DOHH2 (cell line): ENCODE measurements at regions not wholly inside any gene's neighbourhood (a gene's known extent, or its start where the extent isn't known, plus 50 kb on each side); places are given as distances from the start of the nearest gene placed in this dataset.

Experiments
- H3F3A ChIP-seq: fragments of 200-600 bp; sonication (generic), shearing (Covaris generic); 2 replicates; pipeline ENCODE4 v1.6.0; 2016; ENCODE audit warnings: antibody characterized with exemption, mild to moderate bottlenecking; ENCODE audit not compliant: control insufficient read depth, insufficient read depth
- H3K27ac ChIP-seq: fragments of 200-600 bp; sonication (generic); 2 replicates; pipeline ENCODE4 v1.5.1; 2014; ENCODE audit warnings: low read depth, mild to moderate bottlenecking, low read length, moderate library complexity
- H3K27me3 ChIP-seq: fragments of 200-600 bp; sonication (generic); 2 replicates; pipeline ENCODE4 v1.6.1; 2014; ENCODE audit warnings: mild to moderate bottlenecking, low read length, mixed read lengths; ENCODE audit not compliant: control insufficient read depth
- H3K36me3 ChIP-seq: fragments of 200-600 bp; sonication (generic); 2 replicates; pipeline ENCODE4 v1.6.1; 2014; ENCODE audit warnings: mild to moderate bottlenecking, low read length, moderate library complexity, mixed read lengths; ENCODE audit not compliant: control insufficient read depth
- H3K4me1 ChIP-seq: fragments of 200-600 bp; sonication (generic); 2 replicates; pipeline ENCODE4 v1.6.1; 2014; ENCODE audit warnings: mild to moderate bottlenecking, low read length, mixed read lengths; ENCODE audit not compliant: control insufficient read depth
- H3K4me2 ChIP-seq: fragments of 200-600 bp; sonication (generic); 2 replicates; pipeline ENCODE4 v1.6.0; 2014; ENCODE audit warnings: mild to moderate bottlenecking, low read length, moderate library complexity
- H3K4me3 ChIP-seq: fragments of 200-600 bp; sonication (generic); 2 replicates; pipeline ENCODE4 v1.5.1; 2014; ENCODE audit warnings: mild to moderate bottlenecking, low read length, mixed read lengths
- H3K79me2 ChIP-seq: fragments of 200-600 bp; sonication (generic); 2 replicates; pipeline ENCODE4 v1.6.1; 2014; ENCODE audit warnings: mild to moderate bottlenecking, low read length, mixed read lengths; ENCODE audit not compliant: control insufficient read depth
- H3K9me2 ChIP-seq: fragments of 200-600 bp; sonication (generic); replicated peaks from 2 replicates; pipeline ENCODE4 v1.6.1; 2014; ENCODE audit warnings: mild to moderate bottlenecking, low read length, mixed read lengths; ENCODE audit not compliant: control insufficient read depth
- H3K9me3 ChIP-seq: fragments of 200-600 bp; sonication (generic); 2 replicates; pipeline ENCODE4 v1.6.1; 2014; ENCODE audit warnings: antibody characterized with exemption, low read length, mixed read lengths; ENCODE audit not compliant: control insufficient read depth, insufficient read depth
- H4K20me1 ChIP-seq: fragments of 200-600 bp; sonication (generic); 2 replicates; pipeline ENCODE4 v1.6.0; 2014; ENCODE audit warnings: low read depth, mild to moderate bottlenecking, antibody characterized with exemption, low read length, moderate library complexity; ENCODE audit not compliant: control insufficient read depth, insufficient read depth
- EZH2phosphoT487 ChIP-seq: fragments of 200-600 bp; sonication (generic); IDR thresholded peaks from 2 replicates; pipeline ENCODE4 v1.6.1; 2017; ENCODE audit warnings: borderline replicate concordance, mild to moderate bottlenecking, antibody characterized with exemption, low read length, moderate library complexity, mixed read lengths
- TF ChIP-seq, protein P1 (sequence below): fragments of 200-600 bp; sonication (generic); IDR thresholded peaks from one replicate; pipeline ENCODE4 v1.5.1; 2014; ENCODE audit warnings: antibody characterized with exemption, mild to moderate bottlenecking, low read depth, low read length; ENCODE audit not compliant: poor library complexity, severe bottlenecking

DNA sequence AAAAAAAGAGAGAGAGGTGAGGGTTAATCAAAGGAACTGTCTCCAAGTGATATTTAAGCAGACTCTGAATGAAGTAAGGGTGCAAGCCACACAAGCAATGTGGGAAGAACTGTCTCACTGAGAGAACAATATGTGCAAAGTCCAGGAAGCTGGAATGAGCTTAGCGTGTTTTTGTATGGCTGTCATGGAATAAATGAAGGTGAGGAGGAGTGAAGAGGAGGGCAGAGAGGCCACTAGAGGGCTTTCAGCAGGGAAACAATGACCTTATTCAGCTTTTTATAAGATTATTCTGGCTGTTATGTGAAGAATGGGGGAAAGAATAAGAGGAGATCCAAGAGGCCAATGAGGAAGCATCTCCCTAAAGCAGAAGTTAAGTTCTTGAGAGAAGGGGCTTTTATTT is 86.9 kb upstream of the COL8A1 start:
- Histone ChIP-seq H3K79me2 (no peaks in the 10 kb centered on the region), H3K36me3 (no peaks in the 10 kb centered on the region), H3K9me3 (no peaks in the 10 kb centered on the region), H3K27me3 (no peaks in the 10 kb centered on the region), H3K4me3 (no peak overlapping the region), H3K4me1 (no peaks in the 10 kb centered on the region), H4K20me1 (no peaks in the 10 kb centered on the region), H3K27ac (no peak overlapping the region), H3F3A (no peaks in the 10 kb centered on the region), H3K9me2 (no peaks in the 10 kb centered on the region), H3K4me2 (no peak overlapping the region)
- TF ChIP-seq, protein P1, sequence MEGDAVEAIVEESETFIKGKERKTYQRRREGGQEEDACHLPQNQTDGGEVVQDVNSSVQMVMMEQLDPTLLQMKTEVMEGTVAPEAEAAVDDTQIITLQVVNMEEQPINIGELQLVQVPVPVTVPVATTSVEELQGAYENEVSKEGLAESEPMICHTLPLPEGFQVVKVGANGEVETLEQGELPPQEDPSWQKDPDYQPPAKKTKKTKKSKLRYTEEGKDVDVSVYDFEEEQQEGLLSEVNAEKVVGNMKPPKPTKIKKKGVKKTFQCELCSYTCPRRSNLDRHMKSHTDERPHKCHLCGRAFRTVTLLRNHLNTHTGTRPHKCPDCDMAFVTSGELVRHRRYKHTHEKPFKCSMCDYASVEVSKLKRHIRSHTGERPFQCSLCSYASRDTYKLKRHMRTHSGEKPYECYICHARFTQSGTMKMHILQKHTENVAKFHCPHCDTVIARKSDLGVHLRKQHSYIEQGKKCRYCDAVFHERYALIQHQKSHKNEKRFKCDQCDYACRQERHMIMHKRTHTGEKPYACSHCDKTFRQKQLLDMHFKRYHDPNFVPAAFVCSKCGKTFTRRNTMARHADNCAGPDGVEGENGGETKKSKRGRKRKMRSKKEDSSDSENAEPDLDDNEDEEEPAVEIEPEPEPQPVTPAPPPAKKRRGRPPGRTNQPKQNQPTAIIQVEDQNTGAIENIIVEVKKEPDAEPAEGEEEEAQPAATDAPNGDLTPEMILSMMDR = peak; percentile 12
- TF ChIP-seq EZH2phosphoT487 = no peak

DNA sequence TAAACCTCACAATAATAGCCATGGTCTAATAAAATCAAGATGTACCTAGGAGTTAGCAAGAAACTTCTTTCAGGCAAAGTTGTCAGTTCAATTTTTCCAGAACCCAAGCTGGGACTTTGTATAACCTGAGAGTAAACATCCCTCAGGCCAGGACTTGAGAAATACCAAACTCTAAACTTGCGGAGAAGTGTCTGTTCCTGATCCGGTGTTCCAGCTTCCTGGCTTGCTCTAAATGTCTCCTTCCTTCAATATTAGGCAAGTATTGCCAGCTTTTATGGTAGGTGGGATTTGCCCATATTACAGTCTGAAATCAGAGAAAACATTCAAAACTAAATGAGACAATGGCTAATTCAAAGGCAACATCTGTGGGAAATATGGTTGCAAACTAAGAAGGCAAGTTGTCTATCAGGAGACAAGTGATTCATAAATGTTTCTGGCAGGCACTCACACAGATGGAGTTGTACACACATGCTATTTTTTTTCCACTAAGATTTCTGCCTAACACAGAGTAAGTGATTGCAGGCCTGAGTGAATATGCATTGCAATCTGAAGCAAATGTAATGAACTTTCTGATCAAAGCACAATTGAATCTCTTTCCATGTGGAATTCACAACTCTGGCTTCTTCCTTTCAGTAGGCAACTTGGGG is 88.3 kb upstream of the COL8A1 start:
- no peaks in the 10 kb centered on the region for H3F3A ChIP-seq
- H3K9me3 ChIP-seq = no peaks in the 10 kb centered on the region
- H3K4me3 ChIP-seq = no peak overlapping the region
- TF ChIP-seq EZH2phosphoT487 = no peak
- TF ChIP-seq, protein P1 = no peak
- no peaks in the 10 kb centered on the region for H3K27me3 ChIP-seq
- H3K4me1 ChIP-seq = no peaks in the 10 kb centered on the region
- H3K27ac ChIP-seq = no peak overlapping the region
- no peaks in the 10 kb centered on the region for H3K36me3 ChIP-seq
- H3K79me2 ChIP-seq = no peaks in the 10 kb centered on the region
- no peaks in the 10 kb centered on the region for H3K9me2 ChIP-seq
- H3K4me2 ChIP-seq = no peak overlapping the region
- H4K20me1 ChIP-seq = no peaks in the 10 kb centered on the region

DNA sequence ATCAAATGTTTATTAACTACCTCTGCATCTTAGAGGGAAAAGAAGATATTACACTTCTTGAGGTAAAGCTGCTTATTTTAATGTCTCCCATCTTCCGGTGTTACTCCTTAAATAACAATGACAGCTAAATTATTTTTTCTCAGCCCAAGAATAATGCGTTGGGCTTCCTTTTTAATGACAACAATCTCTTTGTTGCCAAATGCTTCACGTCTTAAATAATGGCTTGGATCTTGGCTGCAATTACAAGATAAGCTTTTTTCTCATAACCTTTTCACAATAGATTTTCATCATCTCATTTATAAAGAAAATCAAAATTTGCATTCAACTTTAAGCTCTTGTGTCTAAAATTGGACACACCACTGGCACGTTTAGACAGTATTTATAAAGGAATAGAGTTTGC is 89.2 kb upstream of the COL8A1 start:
- H4K20me1 ChIP-seq = no peaks in the 10 kb centered on the region
- no peaks in the 10 kb centered on the region for H3K9me2 ChIP-seq
- no peak overlapping the region for H3K4me2 ChIP-seq
- no peaks in the 10 kb centered on the region for H3K9me3 ChIP-seq
- H3F3A ChIP-seq = no peaks in the 10 kb centered on the region
- H3K36me3 ChIP-seq = no peaks in the 10 kb centered on the region
- TF ChIP-seq, protein P1 = no peak
- no peak for TF ChIP-seq EZH2phosphoT487
- H3K27me3 ChIP-seq = no peaks in the 10 kb centered on the region
- no peak overlapping the region for H3K27ac ChIP-seq
- no peak overlapping the region for H3K4me3 ChIP-seq
- H3K4me1 ChIP-seq = no peaks in the 10 kb centered on the region
- no peaks in the 10 kb centered on the region for H3K79me2 ChIP-seq

DNA sequence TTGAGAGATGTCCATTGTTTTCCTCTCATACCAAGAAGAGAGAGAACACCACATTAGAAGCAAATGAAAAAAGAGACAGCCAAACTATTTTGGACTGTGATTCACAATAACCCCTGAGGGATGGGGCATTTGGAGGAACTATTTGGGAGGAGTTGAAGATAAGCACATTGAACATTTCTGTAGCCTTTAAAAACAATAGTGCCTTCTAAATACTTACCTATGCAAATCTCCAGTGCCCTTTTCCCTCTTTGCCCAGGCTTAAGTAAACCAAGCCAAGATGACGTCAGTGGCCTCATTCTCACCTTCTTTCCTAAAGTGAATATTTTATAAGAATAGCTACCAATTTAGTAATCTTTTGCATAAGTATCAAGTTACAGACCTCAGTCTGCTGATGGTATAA is 89.7 kb upstream of the COL8A1 start:
- Histone ChIP-seq H3K9me2 (no peaks in the 10 kb centered on the region), H4K20me1 (no peaks in the 10 kb centered on the region), H3K36me3 (no peaks in the 10 kb centered on the region), H3K9me3 (no peaks in the 10 kb centered on the region), H3K4me2 (no peak overlapping the region), H3K79me2 (no peaks in the 10 kb centered on the region), H3K27ac (no peak overlapping the region), H3K27me3 (no peaks in the 10 kb centered on the region), H3K4me1 (no peaks in the 10 kb centered on the region), H3K4me3 (no peak overlapping the region), H3F3A (no peaks in the 10 kb centered on the region)
- TF ChIP-seq, protein P1 = no peak
- no peak for TF ChIP-seq EZH2phosphoT487
